ENCODE measurements at regions not wholly inside any gene's neighbourhood (a gene's known extent, or its start where the extent isn't known, plus 50 kb on each side); places are given as distances from the start of the nearest gene placed in this dataset.
"Not testable (repeated sequence)": the region's sequence is repeated elsewhere in the genome, so short reads cannot be mapped to it uniquely, and the experiment has no call there.

GRCh38 chr19:27971071-27971470 is 1241.9 kb downstream of the UQCRFS1 start:
- TF ChIP-seq CTCF (IDR thresholded peaks at IDR 0.05) (no peak), POLR2AphosphoS5 (IDR thresholded peaks at IDR 0.05; ENCODE audit: insufficient read depth in 1 of 2, low read depth in 1 of 2) (no peak), POLR2A (IDR thresholded peaks at IDR 0.05) (no peak)
- H3K4me1 ChIP-seq, result no peaks in the 10 kb centered on the region
- no peaks in the 10 kb centered on the region for H3K9me3 ChIP-seq
- H3K4me3 ChIP-seq, result no peak overlapping the region
- intact Hi-C loops (cut with DNase I), result no loop called here
- H3K27me3 ChIP-seq, result no peaks in the 10 kb centered on the region
- no peak overlapping the region for H3K27ac ChIP-seq
- no peak for DNase-seq (ENCODE audit: extremely low spot score in 2 of 2)
- H3K36me3 ChIP-seq, result no peaks in the 10 kb centered on the region

GRCh38 chr19:27966390-27966816 is 1246.5 kb downstream of the UQCRFS1 start:
- H3K27me3 ChIP-seq, result no peaks in the 10 kb centered on the region
- H3K4me1 ChIP-seq, result no peaks in the 10 kb centered on the region
- DNase-seq (ENCODE audit: extremely low spot score in 2 of 2), result no peak
- intact Hi-C loops (cut with DNase I), result no loop called here
- no peaks in the 10 kb centered on the region for H3K9me3 ChIP-seq
- H3K27ac ChIP-seq, result no peak overlapping the region
- TF ChIP-seq POLR2AphosphoS5 (IDR thresholded peaks at IDR 0.05; ENCODE audit: insufficient read depth in 1 of 2, low read depth in 1 of 2), result no peak
- no peak for TF ChIP-seq POLR2A (IDR thresholded peaks at IDR 0.05)
- peak in 2 of 3 experiments; percentile 21 to 22 for TF ChIP-seq CTCF (IDR thresholded peaks at IDR 0.05)
- no peaks in the 10 kb centered on the region for H3K36me3 ChIP-seq
- H3K4me3 ChIP-seq, result no peak overlapping the region

- H3K27ac ChIP-seq, result no peak overlapping the region
- TF ChIP-seq POLR2A (IDR thresholded peaks at IDR 0.05) (no peak), POLR2AphosphoS5 (IDR thresholded peaks at IDR 0.05; ENCODE audit: insufficient read depth in 1 of 2, low read depth in 1 of 2) (no peak), CTCF (IDR thresholded peaks at IDR 0.05) (no peak)
- no peaks in the 10 kb centered on the region for H3K9me3 ChIP-seq
- H3K4me3 ChIP-seq, result no peak overlapping the region
- intact Hi-C loops (cut with DNase I), result no loop called here
- no peaks in the 10 kb centered on the region for H3K36me3 ChIP-seq
- no peak for DNase-seq (ENCODE audit: extremely low spot score in 2 of 2)
- no peaks in the 10 kb centered on the region for H3K4me1 ChIP-seq
- H3K27me3 ChIP-seq, result no peaks in the 10 kb centered on the region
These were observed 1248.8 kb downstream of the UQCRFS1 start for GRCh38 chr19:27964185-27964584.

GRCh38 chr19:27962264-27962663 is 1250.7 kb downstream of the UQCRFS1 start:
- Histone ChIP-seq H3K27ac (no peak overlapping the region), H3K9me3 (no peaks in the 10 kb centered on the region), H3K4me3 (no peak overlapping the region), H3K36me3 (no peaks in the 10 kb centered on the region), H3K4me1 (no peaks in the 10 kb centered on the region), H3K27me3 (no peaks in the 10 kb centered on the region)
- DNase-seq (ENCODE audit: extremely low spot score in 2 of 2), result no peak
- intact Hi-C loops (cut with DNase I), result no loop called here
- TF ChIP-seq CTCF (IDR thresholded peaks at IDR 0.05), result no peak

- DNase-seq (ENCODE audit: extremely low spot score in 2 of 2), result no peak
- Histone ChIP-seq H3K27me3 (no peaks in the 10 kb centered on the region), H3K4me3 (no peak overlapping the region), H3K4me1 (no peaks in the 10 kb centered on the region), H3K36me3 (no peaks in the 10 kb centered on the region), H3K27ac (no peak overlapping the region), H3K9me3 (no peaks in the 10 kb centered on the region)
- intact Hi-C loops (cut with DNase I), result no loop called here
- TF ChIP-seq POLR2AphosphoS5 (IDR thresholded peaks at IDR 0.05; ENCODE audit: insufficient read depth in 1 of 2, low read depth in 1 of 2) (no peak), CTCF (IDR thresholded peaks at IDR 0.05) (no peak), POLR2A (IDR thresholded peaks at IDR 0.05) (no peak)
These were observed 1257.2 kb downstream of the UQCRFS1 start for GRCh38 chr19:27955485-27956480.

GRCh38 chr19:27942607-27943006 is 1270.3 kb downstream of the UQCRFS1 start:
- H3K4me3 ChIP-seq; intact Hi-C loops (cut with DNase I); H3K36me3 ChIP-seq; DNase-seq (ENCODE audit: extremely low spot score in 2 of 2); H3K4me1 ChIP-seq; H3K27me3 ChIP-seq; H3K9me3 ChIP-seq; H3K27ac ChIP-seq: not testable (repeated sequence)

All from vagina (tissue), 2 donors.